GM18502 (cell line): ENCODE measurements at regions not wholly inside any gene's neighbourhood (a gene's known extent, or its start where the extent isn't known, plus 50 kb on each side); places are given as distances from the start of the nearest gene placed in this dataset.

ENCODE experiments used
- ATAC-seq: cut with Tn5 transposase; IDR thresholded peaks from one replicate; pipeline ENCODE4 v1.9.1; 2021; ENCODE audit warnings: mild to moderate bottlenecking; ENCODE audit not compliant: unreplicated experiment, poor library complexity

- ATAC-seq, result no peak
Observed at GRCh38 chr1:184262109-184262508, 124.7 kb upstream of the C1orf21 start.

GRCh38 chr1:184267747-184268146 is 119.1 kb upstream of the C1orf21 start:
- ATAC-seq, result no peak

- no peak for ATAC-seq
Observed at GRCh38 chr1:184270556-184270955, 116.3 kb upstream of the C1orf21 start.

- ATAC-seq, result no peak
Observed at GRCh38 chr1:184272175-184272866, 114.5 kb upstream of the C1orf21 start.

- ATAC-seq, result no peak
Observed at GRCh38 chr1:184276416-184276815, 110.4 kb upstream of the C1orf21 start.

- no peak for ATAC-seq
Observed at GRCh38 chr1:184279911-184280458, 106.8 kb upstream of the C1orf21 start.

GRCh38 chr1:184283999-184284398 is 102.8 kb upstream of the C1orf21 start:
- ATAC-seq, result no peak

- no peak for ATAC-seq
Observed at GRCh38 chr1:184284900-184285299, 101.9 kb upstream of the C1orf21 start.

- ATAC-seq, result no peak
Observed at GRCh38 chr1:184285401-184286087, 101.3 kb upstream of the C1orf21 start.

GRCh38 chr1:184287001-184287400 is 99.8 kb upstream of the C1orf21 start:
- no peak for ATAC-seq

- ATAC-seq, result no peak
Observed at GRCh38 chr1:184289825-184290550, 96.8 kb upstream of the C1orf21 start.

- ATAC-seq, result no peak
Observed at GRCh38 chr1:184291701-184292100, 95.1 kb upstream of the C1orf21 start.

GRCh38 chr1:184292101-184292500 is 94.7 kb upstream of the C1orf21 start:
- ATAC-seq, result no peak

GRCh38 chr1:184294101-184294500 is 92.7 kb upstream of the C1orf21 start:
- ATAC-seq, result no peak

- ATAC-seq, result no peak
Observed at GRCh38 chr1:184296466-184297243, 90.2 kb upstream of the C1orf21 start.

GRCh38 chr1:184297244-184297750 is 89.5 kb upstream of the C1orf21 start:
- no peak for ATAC-seq

- no peak for ATAC-seq
Observed at GRCh38 chr1:184298440-184299405, 88.1 kb upstream of the C1orf21 start.

GRCh38 chr1:184299406-184299790 is 87.4 kb upstream of the C1orf21 start:
- no peak for ATAC-seq

- no peak for ATAC-seq
Observed at GRCh38 chr1:184299796-184300195, 87.0 kb upstream of the C1orf21 start.
